OCI-LY7 (cell line): ENCODE measurements at regions not wholly inside any gene's neighbourhood (a gene's known extent, or its start where the extent isn't known, plus 50 kb on each side); places are given as distances from the start of the nearest gene placed in this dataset.

Experiments used
- EZH2phosphoT487 ChIP-seq: fragments of 200-600 bp; sonication (generic); IDR thresholded peaks from 2 replicates; pipeline ENCODE4 v1.6.1; 2018; ENCODE audit warnings: low read depth, borderline replicate concordance, mild to moderate bottlenecking, mixed run types, antibody characterized with exemption, low read length, moderate library complexity, mixed read lengths
- TF ChIP-seq, protein P1 (sequence below): fragments of 200-600 bp; sonication (generic); conservative IDR thresholded peaks from 2 replicates; pipeline ENCODE4 v1.5.1; 2014; ENCODE audit warnings: mild to moderate bottlenecking, antibody characterized with exemption, low read length, moderate library complexity, mixed read lengths

DNA sequence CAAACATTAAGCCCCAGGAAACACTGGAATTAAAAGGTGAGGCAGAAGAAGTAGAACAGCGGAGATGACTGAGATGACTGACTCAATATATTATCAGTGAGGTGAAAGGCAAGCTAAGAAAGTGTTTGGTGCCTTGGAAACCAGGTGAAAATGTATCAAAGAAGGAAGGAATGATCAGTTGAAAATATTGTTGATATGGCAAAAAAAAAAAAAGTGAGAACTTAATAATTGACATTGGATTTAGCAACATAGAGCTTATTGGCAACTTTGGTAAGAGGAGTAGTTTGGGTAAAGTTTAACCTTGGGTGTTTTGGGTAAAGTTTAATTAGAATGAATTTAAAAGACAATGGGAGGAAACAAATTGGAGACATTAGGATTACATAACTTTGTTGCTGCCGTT, 127.7 kb upstream of the MYOCD start:
- TF ChIP-seq, protein P1, sequence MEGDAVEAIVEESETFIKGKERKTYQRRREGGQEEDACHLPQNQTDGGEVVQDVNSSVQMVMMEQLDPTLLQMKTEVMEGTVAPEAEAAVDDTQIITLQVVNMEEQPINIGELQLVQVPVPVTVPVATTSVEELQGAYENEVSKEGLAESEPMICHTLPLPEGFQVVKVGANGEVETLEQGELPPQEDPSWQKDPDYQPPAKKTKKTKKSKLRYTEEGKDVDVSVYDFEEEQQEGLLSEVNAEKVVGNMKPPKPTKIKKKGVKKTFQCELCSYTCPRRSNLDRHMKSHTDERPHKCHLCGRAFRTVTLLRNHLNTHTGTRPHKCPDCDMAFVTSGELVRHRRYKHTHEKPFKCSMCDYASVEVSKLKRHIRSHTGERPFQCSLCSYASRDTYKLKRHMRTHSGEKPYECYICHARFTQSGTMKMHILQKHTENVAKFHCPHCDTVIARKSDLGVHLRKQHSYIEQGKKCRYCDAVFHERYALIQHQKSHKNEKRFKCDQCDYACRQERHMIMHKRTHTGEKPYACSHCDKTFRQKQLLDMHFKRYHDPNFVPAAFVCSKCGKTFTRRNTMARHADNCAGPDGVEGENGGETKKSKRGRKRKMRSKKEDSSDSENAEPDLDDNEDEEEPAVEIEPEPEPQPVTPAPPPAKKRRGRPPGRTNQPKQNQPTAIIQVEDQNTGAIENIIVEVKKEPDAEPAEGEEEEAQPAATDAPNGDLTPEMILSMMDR, result no peak
- TF ChIP-seq EZH2phosphoT487, result no peak
